ENCODE measurements at regions not wholly inside any gene's neighbourhood (a gene's known extent, or its start where the extent isn't known, plus 50 kb on each side); places are given as distances from the start of the nearest gene placed in this dataset.

GRCh38 chr10:36817898-36818297 is 307.5 kb upstream of the ANKRD30A start:
- Histone ChIP-seq H3K9me3 (ENCODE audit: control insufficient read depth, insufficient read depth, low read length) (peaks cover 10% of the 10 kb centered on the region), H3K27me3 (ENCODE audit: control insufficient read depth, insufficient read depth, low read length) (no peaks in the 10 kb centered on the region), H3K27ac (ENCODE audit: low read depth, low read length) (no peak overlapping the region), H3K4me3 (ENCODE audit: low read depth, low read length) (no peak overlapping the region)
- DNase-seq (ENCODE audit: low read depth, low spot score): no peak
- CTCF ChIA-PET: no interaction called here
- POLR2A ChIA-PET: interaction anchor here (0.6 kb wide), 1 partner anchor 9 kb away, joined by 7 read pairs; no protein-coding TSS in a partner anchor
- TF ChIP-seq CTCF (IDR thresholded peaks at IDR 0.05; ENCODE audit: low read depth, low read length): no peak

GRCh38 chr10:36808625-36809362 is 316.6 kb upstream of the ANKRD30A start:
- Histone ChIP-seq H3K27me3 (ENCODE audit: control insufficient read depth, insufficient read depth, low read length) (no peaks in the 10 kb centered on the region), H3K4me3 (ENCODE audit: low read depth, low read length) (no peak overlapping the region), H3K27ac (ENCODE audit: low read depth, low read length) (no peak overlapping the region), H3K9me3 (ENCODE audit: control insufficient read depth, insufficient read depth, low read length) (no peaks in the 10 kb centered on the region)
- TF ChIP-seq CTCF (IDR thresholded peaks at IDR 0.05; ENCODE audit: low read depth, low read length): no peak
- ChIA-PET CTCF (no interaction called here), POLR2A (no interaction called here)
- DNase-seq (ENCODE audit: low read depth, low spot score): no peak

GRCh38 chr10:36803229-36803628 is 322.2 kb upstream of the ANKRD30A start:
- no peak overlapping the region for H3K27ac ChIP-seq (ENCODE audit: low read depth, low read length)
- no peaks in the 10 kb centered on the region for H3K9me3 ChIP-seq (ENCODE audit: control insufficient read depth, insufficient read depth, low read length)
- CTCF ChIA-PET: interaction anchor here (0.7 to 1.6 kb wide), 3 partner anchors 24 to 1189 kb away, joined by 3 to 6 read pairs (median 4); no protein-coding TSS in a partner anchor
- no peak for TF ChIP-seq CTCF (IDR thresholded peaks at IDR 0.05; ENCODE audit: low read depth, low read length)
- H3K27me3 ChIP-seq (ENCODE audit: control insufficient read depth, insufficient read depth, low read length): no peaks in the 10 kb centered on the region
- no peak for DNase-seq (ENCODE audit: low read depth, low spot score)
- H3K4me3 ChIP-seq (ENCODE audit: low read depth, low read length): no peak overlapping the region
- POLR2A ChIA-PET: no interaction called here

- CTCF ChIA-PET: interaction anchor here (0.7 to 1.6 kb wide), 4 partner anchors 23 to 1189 kb away, joined by 3 to 6 read pairs (median 5); no protein-coding TSS in a partner anchor
- no peak overlapping the region for H3K4me3 ChIP-seq (ENCODE audit: low read depth, low read length)
- H3K27ac ChIP-seq (ENCODE audit: low read depth, low read length): no peak overlapping the region
- DNase-seq (ENCODE audit: low read depth, low spot score): no peak
- TF ChIP-seq CTCF (IDR thresholded peaks at IDR 0.05; ENCODE audit: low read depth, low read length): no peak
- POLR2A ChIA-PET: no interaction called here
- no peaks in the 10 kb centered on the region for H3K27me3 ChIP-seq (ENCODE audit: control insufficient read depth, insufficient read depth, low read length)
- no peaks in the 10 kb centered on the region for H3K9me3 ChIP-seq (ENCODE audit: control insufficient read depth, insufficient read depth, low read length)
These were observed 322.8 kb upstream of the ANKRD30A start for GRCh38 chr10:36802490-36803153.

GRCh38 chr10:36801660-36802059 is 323.7 kb upstream of the ANKRD30A start:
- ChIA-PET CTCF (interaction anchor here (0.6 to 1.6 kb wide), 2 partner anchors 1166 to 1666 kb away, joined by 3 to 6 read pairs; no protein-coding TSS in a partner anchor), POLR2A (no interaction called here)
- DNase-seq (ENCODE audit: low read depth, low spot score): no peak
- Histone ChIP-seq H3K27ac (ENCODE audit: low read depth, low read length) (no peak overlapping the region), H3K9me3 (ENCODE audit: control insufficient read depth, insufficient read depth, low read length) (no peaks in the 10 kb centered on the region), H3K4me3 (ENCODE audit: low read depth, low read length) (no peak overlapping the region), H3K27me3 (ENCODE audit: control insufficient read depth, insufficient read depth, low read length) (no peaks in the 10 kb centered on the region)
- TF ChIP-seq CTCF (IDR thresholded peaks at IDR 0.05; ENCODE audit: low read depth, low read length): no peak
